ENCODE measurements at regions not wholly inside any gene's neighbourhood (a gene's known extent, or its start where the extent isn't known, plus 50 kb on each side); places are given as distances from the start of the nearest gene placed in this dataset.

DNA sequence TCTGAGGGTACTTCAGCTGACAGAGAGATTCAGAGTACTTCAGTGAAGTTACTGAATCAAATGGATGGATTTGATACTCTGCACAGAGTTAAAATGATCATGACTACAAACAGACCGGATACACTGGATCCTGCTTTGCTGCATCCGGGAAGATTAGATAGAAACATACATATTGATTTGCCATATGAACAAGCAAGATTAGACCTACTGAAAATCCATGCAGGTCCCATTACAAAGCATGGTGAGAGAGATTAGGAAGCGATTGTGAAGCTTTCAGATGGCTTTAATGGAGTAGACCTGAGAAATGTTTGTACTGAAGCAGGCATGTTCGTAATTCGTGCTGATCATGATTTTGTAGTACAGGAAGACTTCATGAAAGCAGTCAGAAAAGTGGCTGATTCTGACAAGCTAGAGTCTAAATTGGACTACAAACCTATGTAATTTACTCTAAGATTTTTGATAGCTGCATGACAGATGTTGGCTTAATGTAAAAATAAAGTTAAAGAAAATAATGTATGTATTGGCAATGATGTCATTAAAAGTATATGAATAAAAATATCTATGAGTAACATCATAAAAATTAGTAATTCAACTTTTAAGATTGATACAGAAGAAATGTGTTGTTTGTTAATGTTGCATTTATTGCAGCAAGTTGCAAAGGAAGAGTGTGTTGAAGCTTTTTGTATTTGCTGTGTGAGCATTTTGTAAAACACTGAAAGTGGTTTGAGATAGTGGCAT is 136.1 kb upstream of the RAP1B start:
- Mint-ChIP-seq H3K27me3 (no peaks in the 10 kb centered on the region), H3K9me3 (peaks cover 0 to 1% (median 0%) of the 10 kb centered on the region in 7 donors), H3K27ac (no peak overlapping the region), H3K4me3 (no peak overlapping the region), H3K36me3 (no peaks in the 10 kb centered on the region), H3K4me1 (peaks cover 0 to 2% (median 0%) of the 10 kb centered on the region in 4 donors)
- Histone ChIP-seq H3K27me3 (ENCODE audit: control insufficient read depth, insufficient read depth, low read length) (no peaks in the 10 kb centered on the region), H3K9me3 (ENCODE audit: control insufficient read depth in 2 of 2, low read length in 2 of 2) (no peaks in the 10 kb centered on the region), H3K4me1 (ENCODE audit: control insufficient read depth, insufficient read depth, low read length, poor library complexity, severe bottlenecking) (no peaks in the 10 kb centered on the region), H3K4me3 (ENCODE audit: low read depth, low read length) (no peak overlapping the region), H3K36me3 (ENCODE audit: control insufficient read depth, insufficient read depth, low read length) (no peaks in the 10 kb centered on the region), H3K27ac (ENCODE audit: insufficient read depth, low read length, poor library complexity, severe bottlenecking) (no peak overlapping the region)
- DNase-seq, result no peak
- ATAC-seq (ENCODE audit: low read depth in 2 of 2), result no peak

DNA sequence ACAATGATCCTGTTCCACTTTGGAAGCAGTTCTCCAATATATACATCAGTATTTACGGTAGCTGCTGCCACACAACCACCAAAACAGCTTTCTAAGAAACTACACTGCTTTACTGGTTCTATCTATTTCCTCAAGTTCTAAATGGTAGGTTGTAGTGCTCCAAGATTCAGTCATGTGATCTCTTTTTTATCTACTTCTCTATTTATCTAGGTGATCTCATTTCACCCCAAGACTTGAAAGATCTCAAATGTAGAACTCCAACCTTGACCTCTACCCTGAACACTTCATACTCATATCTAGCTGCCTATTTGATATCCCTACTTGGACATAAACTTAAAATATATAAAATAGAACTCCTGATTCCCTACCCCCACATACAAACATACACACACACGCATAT is 133.9 kb upstream of the RAP1B start:
- peaks cover 6 to 15% (median 10%) of the 10 kb centered on the region in 4 donors for H3K4me1 Mint-ChIP-seq
- no peaks in the 10 kb centered on the region for H3K36me3 Mint-ChIP-seq
- H3K27me3 Mint-ChIP-seq, result no peaks in the 10 kb centered on the region
- ATAC-seq (ENCODE audit: low read depth in 2 of 2) (no peak), DNase-seq (no peak)
- Histone ChIP-seq H3K4me3 (ENCODE audit: low read depth, low read length) (no peak overlapping the region), H3K27ac (ENCODE audit: insufficient read depth, low read length, poor library complexity, severe bottlenecking) (no peak overlapping the region), H3K9me3 (ENCODE audit: control insufficient read depth in 2 of 2, low read length in 2 of 2) (no peaks in the 10 kb centered on the region), H3K36me3 (ENCODE audit: control insufficient read depth, insufficient read depth, low read length) (no peaks in the 10 kb centered on the region), H3K27me3 (ENCODE audit: control insufficient read depth, insufficient read depth, low read length) (no peaks in the 10 kb centered on the region), H3K4me1 (ENCODE audit: control insufficient read depth, insufficient read depth, low read length, poor library complexity, severe bottlenecking) (peaks cover 7% of the 10 kb centered on the region)
- H3K27ac Mint-ChIP-seq, result no peak overlapping the region
- peaks cover 0 to 6% (median 0%) of the 10 kb centered on the region in 7 donors for H3K9me3 Mint-ChIP-seq
- no peak overlapping the region for H3K4me3 Mint-ChIP-seq

DNA sequence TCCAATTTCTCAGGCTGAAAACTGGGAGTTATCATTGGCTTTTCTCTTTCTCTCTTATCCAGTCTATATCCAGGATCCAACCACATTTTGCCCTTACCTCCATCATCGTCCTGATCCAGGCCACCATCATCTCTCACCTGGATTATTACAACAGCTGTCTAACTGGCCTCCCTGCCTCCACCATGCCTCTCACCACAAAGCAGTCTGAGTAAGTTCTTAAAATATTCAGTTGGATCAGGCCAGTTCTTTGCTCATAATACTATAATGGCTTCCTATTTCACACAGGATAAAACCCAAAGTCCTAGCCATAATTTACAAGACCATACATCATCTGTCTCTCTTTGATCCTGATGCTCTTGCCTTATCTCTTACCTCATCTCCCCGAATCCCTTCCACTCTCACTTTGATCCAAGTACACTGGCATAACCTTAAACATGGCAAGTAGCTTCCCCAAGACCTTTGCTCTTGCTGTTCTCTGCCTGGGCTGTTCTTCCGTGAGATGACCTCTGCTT is 133.4 kb upstream of the RAP1B start:
- no peaks in the 10 kb centered on the region for H3K9me3 ChIP-seq (ENCODE audit: control insufficient read depth in 2 of 2, low read length in 2 of 2)
- H3K4me1 ChIP-seq (ENCODE audit: control insufficient read depth, insufficient read depth, low read length, poor library complexity, severe bottlenecking), result peaks cover 8% of the 10 kb centered on the region
- Mint-ChIP-seq H3K4me1 (peaks cover 10 to 20% (median 15%) of the 10 kb centered on the region in 4 donors), H3K27me3 (no peaks in the 10 kb centered on the region), H3K9me3 (peaks cover 0 to 6% (median 0%) of the 10 kb centered on the region in 7 donors), H3K36me3 (no peaks in the 10 kb centered on the region), H3K27ac (peak overlapping the region in 1 of 3 donors; percentile 30), H3K4me3 (no peak overlapping the region)
- DNase-seq, result no peak
- H3K27ac ChIP-seq (ENCODE audit: insufficient read depth, low read length, poor library complexity, severe bottlenecking), result no peak overlapping the region
- no peak for ATAC-seq (ENCODE audit: low read depth in 2 of 2)
- no peaks in the 10 kb centered on the region for H3K36me3 ChIP-seq (ENCODE audit: control insufficient read depth, insufficient read depth, low read length)
- H3K4me3 ChIP-seq (ENCODE audit: low read depth, low read length), result no peak overlapping the region
- H3K27me3 ChIP-seq (ENCODE audit: control insufficient read depth, insufficient read depth, low read length), result no peaks in the 10 kb centered on the region

DNA sequence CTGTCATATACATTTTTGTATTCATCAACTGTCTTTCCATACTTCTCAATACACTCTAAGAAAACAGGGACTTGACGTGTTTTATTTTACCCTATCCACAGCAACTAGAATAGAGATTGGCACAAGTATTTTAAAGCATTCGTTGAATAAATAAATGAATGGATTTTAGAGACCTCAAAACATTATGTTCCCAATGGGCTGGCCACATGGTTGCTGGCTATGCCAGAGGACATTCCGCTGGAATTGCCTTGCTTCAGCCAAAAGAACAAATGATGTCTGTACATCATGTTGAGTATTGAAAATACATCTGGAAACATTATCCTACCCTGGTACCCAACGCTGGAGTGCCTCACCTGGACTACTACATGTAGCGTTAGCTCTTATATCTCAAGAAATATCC is 132.8 kb upstream of the RAP1B start:
- Mint-ChIP-seq H3K4me1 (peaks cover 14 to 26% (median 21%) of the 10 kb centered on the region in 4 donors), H3K9me3 (peaks cover 0 to 6% (median 1%) of the 10 kb centered on the region in 7 donors), H3K27me3 (no peaks in the 10 kb centered on the region), H3K4me3 (no peak overlapping the region), H3K27ac (no peak overlapping the region), H3K36me3 (no peaks in the 10 kb centered on the region)
- H3K27ac ChIP-seq (ENCODE audit: insufficient read depth, low read length, poor library complexity, severe bottlenecking), result no peak overlapping the region
- peaks cover 13% of the 10 kb centered on the region for H3K4me1 ChIP-seq (ENCODE audit: control insufficient read depth, insufficient read depth, low read length, poor library complexity, severe bottlenecking)
- H3K4me3 ChIP-seq (ENCODE audit: low read depth, low read length), result no peak overlapping the region
- no peaks in the 10 kb centered on the region for H3K36me3 ChIP-seq (ENCODE audit: control insufficient read depth, insufficient read depth, low read length)
- DNase-seq, result no peak
- no peaks in the 10 kb centered on the region for H3K27me3 ChIP-seq (ENCODE audit: control insufficient read depth, insufficient read depth, low read length)
- no peaks in the 10 kb centered on the region for H3K9me3 ChIP-seq (ENCODE audit: control insufficient read depth in 2 of 2, low read length in 2 of 2)
- ATAC-seq (ENCODE audit: low read depth in 2 of 2), result no peak

DNA sequence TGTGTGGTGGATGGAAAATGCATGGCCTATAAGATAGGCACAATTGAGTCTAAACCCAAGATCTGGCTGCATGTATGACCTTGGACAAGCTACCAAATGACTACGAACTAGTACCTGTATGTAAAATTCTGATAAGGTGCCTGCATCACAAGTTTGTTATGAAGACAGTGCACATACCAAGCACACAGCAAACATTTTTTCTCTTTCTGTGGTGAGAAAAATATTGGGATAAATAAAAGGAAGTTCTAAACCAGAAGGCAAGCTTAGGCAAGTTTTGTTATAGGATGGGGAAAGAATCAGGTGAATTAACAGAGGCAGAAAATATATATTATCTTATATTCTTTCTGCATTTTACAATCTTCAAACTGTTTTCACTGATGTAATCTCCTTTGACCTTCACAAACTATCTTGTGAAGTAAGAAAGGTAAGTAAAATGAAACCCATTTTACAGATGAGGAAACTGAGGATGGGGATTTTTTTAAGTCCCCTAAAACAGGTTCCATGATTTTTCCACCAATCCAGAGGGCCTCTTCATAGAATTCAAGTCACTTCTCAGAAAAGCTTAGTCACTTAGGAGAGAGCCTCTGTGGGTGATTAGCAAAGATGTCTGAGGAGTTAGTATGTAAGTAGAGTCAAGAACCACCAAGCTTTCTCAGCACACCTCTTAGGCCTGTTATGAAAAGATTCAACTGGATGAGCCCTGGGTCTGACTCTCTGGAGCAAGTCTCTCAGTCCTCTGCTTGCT is 132.0 kb upstream of the RAP1B start:
- no peak for DNase-seq
- Mint-ChIP-seq H3K27me3 (no peaks in the 10 kb centered on the region), H3K4me3 (no peak overlapping the region), H3K4me1 (peaks cover 22 to 30% (median 27%) of the 10 kb centered on the region in 4 donors), H3K36me3 (no peaks in the 10 kb centered on the region), H3K9me3 (peaks cover 0 to 6% (median 1%) of the 10 kb centered on the region in 7 donors), H3K27ac (no peak overlapping the region)
- H3K4me1 ChIP-seq (ENCODE audit: control insufficient read depth, insufficient read depth, low read length, poor library complexity, severe bottlenecking), result peaks cover 20% of the 10 kb centered on the region
- no peak overlapping the region for H3K4me3 ChIP-seq (ENCODE audit: low read depth, low read length)
- no peak for ATAC-seq (ENCODE audit: low read depth in 2 of 2)
- H3K27me3 ChIP-seq (ENCODE audit: control insufficient read depth, insufficient read depth, low read length), result no peaks in the 10 kb centered on the region
- H3K27ac ChIP-seq (ENCODE audit: insufficient read depth, low read length, poor library complexity, severe bottlenecking), result no peak overlapping the region
- H3K9me3 ChIP-seq (ENCODE audit: control insufficient read depth in 2 of 2, low read length in 2 of 2), result no peaks in the 10 kb centered on the region
- H3K36me3 ChIP-seq (ENCODE audit: control insufficient read depth, insufficient read depth, low read length), result no peaks in the 10 kb centered on the region

DNA sequence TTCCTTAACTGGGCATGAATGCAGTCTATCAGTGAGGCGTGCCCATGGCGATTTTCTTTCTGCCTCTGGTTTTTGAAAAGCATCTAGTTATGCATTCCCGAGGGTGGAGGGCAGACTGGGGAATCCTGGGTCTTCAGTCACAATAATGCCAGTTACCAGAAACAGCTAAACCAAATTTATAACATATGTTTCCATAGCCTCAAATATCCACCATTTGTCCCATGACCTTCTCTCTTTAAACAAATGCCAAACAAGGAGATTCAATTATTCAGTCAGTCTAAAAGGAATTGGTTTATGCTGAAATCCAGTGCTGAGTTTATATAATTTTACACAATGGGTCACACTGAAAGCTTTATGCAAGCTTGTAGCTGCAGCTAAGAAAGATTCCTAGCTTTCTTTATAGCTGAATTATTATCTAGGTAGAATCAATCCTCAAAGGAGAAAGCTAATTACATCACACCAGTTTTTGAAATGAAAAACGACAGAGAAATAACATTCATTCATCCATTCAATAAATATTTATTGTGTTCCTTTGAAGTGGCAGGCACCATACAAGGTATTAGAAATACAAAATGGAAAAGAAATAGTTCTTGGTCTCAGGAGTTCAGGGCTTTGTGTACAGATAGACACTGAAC is 131.3 kb upstream of the RAP1B start:
- no peaks in the 10 kb centered on the region for H3K36me3 ChIP-seq (ENCODE audit: control insufficient read depth, insufficient read depth, low read length)
- Mint-ChIP-seq H3K27me3 (no peaks in the 10 kb centered on the region), H3K9me3 (peaks cover 0 to 6% (median 1%) of the 10 kb centered on the region in 7 donors), H3K4me3 (no peak overlapping the region), H3K4me1 (peaks cover 27 to 33% (median 28%) of the 10 kb centered on the region in 4 donors), H3K27ac (no peak overlapping the region), H3K36me3 (no peaks in the 10 kb centered on the region)
- DNase-seq (no peak), ATAC-seq (ENCODE audit: low read depth in 2 of 2) (no peak)
- no peaks in the 10 kb centered on the region for H3K9me3 ChIP-seq (ENCODE audit: control insufficient read depth in 2 of 2, low read length in 2 of 2)
- H3K4me3 ChIP-seq (ENCODE audit: low read depth, low read length), result no peak overlapping the region
- no peak overlapping the region for H3K27ac ChIP-seq (ENCODE audit: insufficient read depth, low read length, poor library complexity, severe bottlenecking)
- peaks cover 20% of the 10 kb centered on the region for H3K4me1 ChIP-seq (ENCODE audit: control insufficient read depth, insufficient read depth, low read length, poor library complexity, severe bottlenecking)
- no peaks in the 10 kb centered on the region for H3K27me3 ChIP-seq (ENCODE audit: control insufficient read depth, insufficient read depth, low read length)

DNA sequence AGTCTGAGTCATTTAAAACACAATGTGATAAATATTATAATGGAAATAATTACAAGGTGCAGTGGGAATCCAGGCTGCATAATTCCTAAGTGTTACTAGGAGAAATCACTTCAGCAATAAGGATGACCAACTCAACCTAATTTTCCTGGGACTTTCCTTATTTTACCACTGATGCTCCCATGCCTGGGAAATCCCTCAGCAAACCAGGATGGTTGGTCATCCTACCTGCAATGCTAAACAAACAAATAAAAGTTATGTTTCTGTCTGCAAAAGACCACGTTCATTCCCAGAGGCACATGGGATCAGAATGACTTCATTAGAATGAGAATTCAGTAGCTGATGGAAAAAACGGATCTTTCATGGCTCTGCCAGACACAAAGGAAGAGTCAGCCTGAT is 130.8 kb upstream of the RAP1B start:
- Histone ChIP-seq H3K4me3 (ENCODE audit: low read depth, low read length) (no peak overlapping the region), H3K27ac (ENCODE audit: insufficient read depth, low read length, poor library complexity, severe bottlenecking) (no peak overlapping the region), H3K36me3 (ENCODE audit: control insufficient read depth, insufficient read depth, low read length) (no peaks in the 10 kb centered on the region), H3K9me3 (ENCODE audit: control insufficient read depth in 2 of 2, low read length in 2 of 2) (no peaks in the 10 kb centered on the region), H3K4me1 (ENCODE audit: control insufficient read depth, insufficient read depth, low read length, poor library complexity, severe bottlenecking) (peaks cover 20% of the 10 kb centered on the region), H3K27me3 (ENCODE audit: control insufficient read depth, insufficient read depth, low read length) (no peaks in the 10 kb centered on the region)
- DNase-seq, result no peak
- H3K27ac Mint-ChIP-seq, result no peak overlapping the region
- H3K9me3 Mint-ChIP-seq, result peaks cover 0 to 6% (median 1%) of the 10 kb centered on the region in 7 donors
- no peaks in the 10 kb centered on the region for H3K27me3 Mint-ChIP-seq
- no peak overlapping the region for H3K4me3 Mint-ChIP-seq
- peaks cover 27 to 33% (median 28%) of the 10 kb centered on the region in 4 donors for H3K4me1 Mint-ChIP-seq
- H3K36me3 Mint-ChIP-seq, result no peaks in the 10 kb centered on the region
- ATAC-seq (ENCODE audit: low read depth in 2 of 2), result no peak

All from CD4-positive, CD25-positive, alpha-beta regulatory T cell (primary cell).